ENCODE measurements at regions not wholly inside any gene's neighbourhood (a gene's known extent, or its start where the extent isn't known, plus 50 kb on each side); places are given as distances from the start of the nearest gene placed in this dataset.
"Not testable (repeated sequence)": the region's sequence is repeated elsewhere in the genome, so short reads cannot be mapped to it uniquely, and the experiment has no call there.

- no peak for DNase-seq
Observed at GRCh38 chrX:140064993-140065392, 99.7 kb upstream of the CXorf66 start.

GRCh38 chrX:140057001-140057411 is 91.7 kb upstream of the CXorf66 start:
- DNase-seq = peak; percentile 16

GRCh38 chrX:140053846-140054245 is 88.5 kb upstream of the CXorf66 start:
- no peak for DNase-seq

DNA sequence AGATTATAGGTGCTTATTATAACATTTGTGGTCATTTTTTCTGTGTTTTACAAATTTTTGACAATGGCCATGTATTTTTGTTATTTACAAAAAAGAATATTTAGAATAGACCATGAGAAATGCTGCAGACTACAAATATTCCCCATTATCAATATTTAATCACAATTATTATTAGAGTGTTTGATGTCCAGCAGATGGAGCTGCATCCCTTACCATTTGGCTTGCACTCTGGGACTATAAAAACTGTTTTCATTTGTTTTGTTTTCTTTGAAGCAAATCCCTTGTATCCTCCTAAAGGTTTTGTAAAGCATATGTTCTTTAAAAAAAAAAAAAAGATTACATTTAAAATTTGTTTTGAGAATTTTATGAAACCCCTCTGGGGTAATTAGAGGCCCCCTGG is 85.6 kb upstream of the CXorf66 start:
- DNase-seq = no peak

GRCh38 chrX:140040386-140040785 is 75.1 kb upstream of the CXorf66 start:
- DNase-seq = no peak

- DNase-seq = no peak
Observed at GRCh38 chrX:140038842-140039241, 73.5 kb upstream of the CXorf66 start.

DNA sequence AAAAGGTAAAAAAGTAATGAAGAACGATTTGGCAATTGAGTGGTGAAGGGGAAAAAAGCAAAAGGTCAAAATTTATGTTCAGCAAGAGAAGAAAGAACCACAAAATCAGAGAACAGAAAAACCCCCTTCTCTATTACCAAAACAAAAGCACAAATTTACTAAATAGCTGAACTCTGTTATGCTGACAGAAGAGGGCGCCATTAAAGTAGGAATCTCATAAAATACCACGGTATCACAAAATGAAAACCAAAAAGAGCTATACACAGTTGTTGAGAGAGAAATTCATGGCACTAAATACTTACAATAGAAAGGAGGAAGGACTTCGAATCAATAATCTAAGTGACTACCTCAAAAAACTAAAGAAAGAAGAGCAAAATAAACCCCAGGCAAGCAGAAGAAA is 69.6 kb upstream of the CXorf66 start:
- no peak for DNase-seq

DNA sequence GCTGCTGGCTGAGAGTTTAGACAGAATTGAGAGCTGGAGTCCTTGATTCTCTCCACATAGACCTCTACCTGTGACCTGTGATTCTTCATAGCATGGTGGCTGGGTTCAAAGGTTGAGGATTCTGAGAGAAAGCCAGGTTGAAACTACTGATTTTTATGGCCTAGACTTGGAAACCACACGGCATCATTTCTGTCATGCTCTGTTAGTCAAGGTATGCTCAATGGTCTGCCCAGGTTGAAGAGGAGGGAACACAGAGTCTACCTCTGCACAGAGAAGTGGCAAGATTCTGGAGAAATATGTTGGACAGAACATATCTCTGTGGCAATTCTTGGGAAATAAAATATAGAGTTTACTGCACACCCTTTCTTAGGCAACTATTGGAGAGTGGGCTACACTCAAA is 57.2 kb upstream of the CXorf66 start:
- DNase-seq = no peak

- not testable (repeated sequence) for DNase-seq
Observed at GRCh38 chrX:140019134-140019533, 53.8 kb upstream of the CXorf66 start.

Measured in right kidney (tissue), 1 donor.